HG03571 (cell line): ENCODE measurements at regions not wholly inside any gene's neighbourhood (a gene's known extent, or its start where the extent isn't known, plus 50 kb on each side); places are given as distances from the start of the nearest gene placed in this dataset.

Experiments
- ATAC-seq: cut with Tn5 transposase; IDR thresholded peaks from one replicate; pipeline ENCODE4 v1.9.1; 2021; ENCODE audit not compliant: unreplicated experiment

DNA sequence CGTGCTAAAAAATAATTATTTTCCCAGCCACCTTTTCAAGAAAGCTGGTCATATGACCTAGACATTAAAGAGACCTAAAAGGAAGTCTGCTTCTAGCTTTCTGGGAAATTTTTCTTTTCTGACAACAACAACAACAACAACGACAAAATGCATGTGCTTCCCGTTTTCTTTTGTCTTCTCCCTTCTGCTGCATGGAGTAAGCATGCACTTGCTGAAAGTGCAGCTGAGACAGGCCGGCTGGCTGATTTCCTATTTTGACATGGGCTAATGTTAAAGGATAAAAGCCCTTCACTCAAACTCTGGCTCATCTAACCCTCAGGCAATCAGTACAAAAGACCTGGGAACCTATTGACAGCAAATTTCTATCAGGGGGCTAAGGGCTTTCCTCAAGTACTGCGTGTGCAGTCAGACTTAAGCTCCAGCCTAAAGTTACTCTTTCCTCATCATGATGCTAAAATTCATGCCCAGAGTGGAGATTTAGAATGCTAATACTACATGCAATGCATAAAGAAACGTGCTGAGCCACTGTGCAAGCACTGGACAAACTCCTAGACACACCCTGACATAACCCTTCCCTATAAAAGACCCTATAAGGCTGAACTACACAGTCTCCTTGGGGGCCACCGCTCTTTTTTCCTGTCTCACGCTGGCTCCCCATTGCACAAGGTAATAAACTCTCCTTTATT, 811.1 kb downstream of the UQCRFS1 start:
- ATAC-seq = no peak

- ATAC-seq = no peak
Observed at GRCh38 chr19:28400953-28401671, 811.8 kb downstream of the UQCRFS1 start.

- no peak for ATAC-seq
Observed at GRCh38 chr19:28399187-28399586, 813.8 kb downstream of the UQCRFS1 start.

DNA sequence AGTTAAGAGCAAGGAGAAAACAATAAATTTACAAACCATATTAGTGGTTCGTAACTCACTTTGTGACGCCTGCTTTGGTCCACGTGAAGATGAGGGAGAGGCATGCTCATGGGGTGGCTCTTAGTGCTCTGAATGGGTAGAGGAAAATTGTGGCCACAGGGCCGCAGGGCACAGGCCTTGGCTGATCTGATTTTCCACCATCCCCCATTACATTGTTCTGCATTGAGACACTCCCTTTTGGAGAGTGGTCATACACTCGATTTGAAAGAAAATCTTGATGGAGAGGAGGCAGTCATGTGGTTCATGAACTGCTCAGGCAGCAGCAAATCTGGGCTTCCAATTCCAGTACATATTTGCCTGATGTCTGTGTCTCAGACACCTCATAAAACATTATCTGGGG, 815.2 kb downstream of the UQCRFS1 start:
- ATAC-seq = no peak

- ATAC-seq = no peak
Observed at GRCh38 chr19:28397306-28397705, 815.6 kb downstream of the UQCRFS1 start.

DNA sequence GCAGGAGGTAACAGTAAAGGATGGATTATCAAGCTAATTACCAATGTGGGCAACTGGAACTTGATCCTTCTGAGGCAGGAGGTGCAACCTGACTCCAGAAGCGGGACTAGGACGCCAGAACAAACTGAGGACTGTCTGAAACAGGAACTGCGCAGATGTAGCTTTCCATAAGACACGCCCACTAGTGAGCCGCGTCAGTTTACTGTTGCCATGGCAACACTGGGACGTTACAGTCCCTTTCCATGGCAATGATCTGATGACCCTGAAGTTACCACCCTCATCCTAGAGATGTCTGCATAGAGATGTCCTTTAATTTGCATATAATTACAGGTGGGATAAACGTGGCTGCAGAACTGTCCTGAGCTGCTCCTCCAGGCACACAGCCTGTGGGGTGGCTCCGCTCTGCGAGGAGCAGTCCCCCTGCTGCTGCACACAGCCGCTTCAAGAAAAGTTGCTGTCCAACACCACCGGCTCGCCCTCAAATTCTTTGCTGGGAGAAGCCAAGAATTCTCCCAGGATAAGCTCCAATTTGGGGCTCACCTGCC, 816.6 kb downstream of the UQCRFS1 start:
- no peak for ATAC-seq

DNA sequence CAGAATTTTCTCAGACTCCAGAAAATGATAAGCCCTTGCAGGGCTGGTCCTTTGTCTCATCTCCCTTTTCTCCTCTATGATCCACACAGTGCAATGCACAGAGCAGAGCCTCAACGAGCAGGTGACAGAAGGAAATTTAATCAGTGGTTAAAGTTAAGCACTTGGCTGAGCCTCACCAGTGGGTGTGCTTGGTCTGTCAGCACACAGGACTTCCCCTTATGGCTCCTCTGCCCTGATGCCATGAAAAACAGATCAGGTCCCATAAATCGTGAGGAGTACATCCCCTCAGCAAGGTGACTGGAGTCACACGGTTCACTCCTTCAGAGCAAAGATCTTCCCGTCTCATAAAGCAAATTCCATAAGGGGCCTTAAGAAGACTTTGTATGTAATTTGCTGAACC, 818.2 kb downstream of the UQCRFS1 start:
- no peak for ATAC-seq

DNA sequence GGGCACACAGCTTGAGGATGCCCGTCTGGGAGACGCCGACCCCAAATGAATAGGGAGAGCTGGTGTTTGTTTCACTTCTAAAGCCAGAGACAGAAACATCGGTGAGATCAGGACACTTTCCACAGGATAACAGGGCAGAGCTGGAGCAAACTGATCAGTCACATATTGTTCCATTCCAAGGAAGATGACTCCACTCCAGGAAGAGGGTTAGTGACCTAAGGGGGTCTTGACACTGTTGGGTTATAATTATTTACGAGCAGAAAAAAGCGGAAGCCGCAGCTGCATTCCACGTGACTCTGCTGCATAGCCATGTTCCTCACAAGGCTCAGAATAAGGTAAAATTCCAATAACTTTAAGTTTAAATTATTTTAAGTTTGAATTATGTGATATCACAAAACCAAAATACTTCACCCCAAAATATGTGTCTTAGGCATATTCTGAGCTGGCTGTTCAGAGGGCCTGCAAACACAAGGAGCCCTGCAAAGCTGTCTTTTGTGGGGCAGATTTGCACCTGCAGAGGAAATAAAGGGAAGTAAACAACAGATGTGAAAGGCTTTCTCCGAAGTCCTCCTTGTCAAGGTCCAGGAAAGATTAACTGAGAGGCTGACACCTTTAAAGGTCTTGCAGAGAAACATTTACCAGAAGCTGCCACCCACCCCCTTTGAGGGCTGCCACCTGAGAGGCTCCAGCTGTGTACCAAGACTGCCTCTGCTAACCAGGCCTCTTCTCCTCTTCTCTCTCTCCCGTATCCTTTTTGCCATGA, 819.2 kb downstream of the UQCRFS1 start:
- ATAC-seq = no peak

GRCh38 chr19:28388988-28389387, 824.0 kb downstream of the UQCRFS1 start:
- ATAC-seq = no peak

DNA sequence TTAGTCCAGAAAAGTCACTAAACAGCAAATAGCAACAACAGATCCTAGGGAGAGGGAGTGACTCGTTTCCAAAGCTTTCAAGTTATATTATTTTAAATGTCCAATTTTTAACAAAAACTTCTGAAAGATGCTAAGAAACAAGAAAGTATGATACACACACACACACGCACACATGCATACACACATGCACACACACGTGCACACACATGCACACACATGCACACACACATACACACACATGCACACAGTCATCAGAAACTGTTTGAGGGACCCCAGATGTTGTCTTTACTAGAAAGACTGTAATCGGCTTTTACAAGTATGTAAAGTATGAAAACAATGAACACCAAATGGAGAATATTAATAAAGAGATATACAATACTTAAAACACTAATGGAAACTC, 825.4 kb downstream of the UQCRFS1 start:
- ATAC-seq = no peak

DNA sequence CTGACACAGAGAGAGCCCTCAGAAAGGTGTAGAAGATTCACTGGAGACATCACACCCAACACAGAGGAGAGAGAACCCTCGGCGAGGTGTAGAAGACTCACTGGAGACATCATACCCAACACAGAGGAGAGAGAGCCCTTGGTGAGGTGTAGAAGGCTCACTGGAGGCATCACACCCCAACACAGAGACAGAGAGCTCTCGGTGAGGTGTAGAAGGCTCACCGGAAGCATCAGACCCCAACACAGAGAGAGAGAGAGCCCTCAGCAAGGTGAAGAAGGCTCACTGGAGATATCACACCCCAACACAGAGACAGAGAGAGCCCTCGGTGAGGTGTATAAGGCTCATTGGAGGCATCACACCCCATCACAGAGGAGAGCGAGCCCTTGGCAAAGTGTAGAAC, 826.5 kb downstream of the UQCRFS1 start:
- ATAC-seq = no peak

GRCh38 chr19:28386066-28386465, 826.9 kb downstream of the UQCRFS1 start:
- no peak for ATAC-seq

DNA sequence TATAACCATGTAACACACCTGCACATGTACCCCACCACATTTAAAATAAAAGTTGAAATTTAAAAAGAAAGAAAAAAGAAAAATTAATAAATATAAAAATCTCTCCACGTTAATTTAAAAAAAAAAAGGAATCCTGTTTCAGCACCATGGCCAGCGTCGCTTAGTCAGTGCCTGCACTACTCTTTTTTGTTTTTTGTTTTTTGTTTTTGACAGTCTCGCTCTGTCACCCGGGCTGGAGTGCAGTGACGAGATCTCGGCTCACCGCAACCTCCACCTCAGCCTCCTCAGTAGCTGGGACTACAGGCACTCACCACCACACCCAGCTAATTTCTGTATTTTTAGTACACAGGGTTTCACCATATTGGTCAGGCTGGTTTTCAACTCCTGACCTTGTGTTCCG, 835.9 kb downstream of the UQCRFS1 start:
- ATAC-seq = no peak

- no peak for ATAC-seq
Observed at GRCh38 chr19:28374971-28375370, 838.0 kb downstream of the UQCRFS1 start.

DNA sequence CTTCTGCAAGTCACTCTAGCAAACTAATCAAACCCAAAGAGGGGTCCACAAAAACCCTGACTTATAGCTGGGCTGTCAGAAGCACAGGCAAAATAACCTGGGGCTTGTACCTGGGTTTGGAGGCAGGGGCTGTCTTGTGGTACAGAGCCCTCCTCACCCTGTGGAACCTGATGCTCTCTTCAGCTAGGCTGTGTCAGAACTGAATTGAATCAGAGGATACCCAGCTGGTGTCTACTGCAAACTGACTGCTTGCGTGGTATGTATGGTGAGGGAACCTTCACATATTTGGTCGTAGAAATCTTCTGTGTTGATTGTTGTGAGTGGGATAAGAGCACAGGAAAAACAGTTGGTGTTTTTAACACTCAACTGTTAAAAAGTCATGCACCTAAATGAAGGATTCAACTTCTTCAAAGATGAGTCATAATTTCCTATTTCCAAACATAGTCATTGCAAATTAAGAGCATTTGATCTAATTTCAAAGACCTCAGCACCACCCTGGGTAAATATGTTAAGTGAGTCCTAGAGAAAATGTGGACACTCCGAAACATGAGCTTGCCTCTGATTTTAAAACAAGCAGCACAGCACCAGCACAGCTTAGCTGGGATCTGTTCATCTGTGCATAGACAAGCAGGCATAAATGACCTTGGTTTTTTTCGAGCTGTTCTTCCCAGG, 840.2 kb downstream of the UQCRFS1 start:
- ATAC-seq = no peak

DNA sequence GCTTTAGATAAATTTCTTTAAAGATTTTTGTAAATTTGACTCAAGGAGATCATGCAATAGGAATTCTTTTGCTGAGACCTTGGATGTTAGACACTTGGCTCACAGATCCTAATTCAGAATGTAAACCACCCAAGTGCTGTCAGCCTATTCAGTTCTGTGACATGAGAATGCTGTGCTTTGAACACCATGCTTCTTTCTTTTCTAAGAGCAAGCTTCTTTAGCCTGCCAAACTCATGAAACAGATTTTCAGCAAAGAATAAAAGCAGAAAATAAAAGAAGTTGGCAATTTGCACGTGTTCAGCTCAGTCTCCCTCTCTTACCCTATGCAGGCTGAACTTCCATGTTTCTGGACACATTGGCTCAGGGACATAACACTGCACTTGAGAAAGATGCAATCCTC, 845.8 kb downstream of the UQCRFS1 start:
- no peak for ATAC-seq

GRCh38 chr19:28363254-28363653, 849.7 kb downstream of the UQCRFS1 start:
- no peak for ATAC-seq

GRCh38 chr19:28359431-28360414, 853.2 kb downstream of the UQCRFS1 start:
- no peak for ATAC-seq

DNA sequence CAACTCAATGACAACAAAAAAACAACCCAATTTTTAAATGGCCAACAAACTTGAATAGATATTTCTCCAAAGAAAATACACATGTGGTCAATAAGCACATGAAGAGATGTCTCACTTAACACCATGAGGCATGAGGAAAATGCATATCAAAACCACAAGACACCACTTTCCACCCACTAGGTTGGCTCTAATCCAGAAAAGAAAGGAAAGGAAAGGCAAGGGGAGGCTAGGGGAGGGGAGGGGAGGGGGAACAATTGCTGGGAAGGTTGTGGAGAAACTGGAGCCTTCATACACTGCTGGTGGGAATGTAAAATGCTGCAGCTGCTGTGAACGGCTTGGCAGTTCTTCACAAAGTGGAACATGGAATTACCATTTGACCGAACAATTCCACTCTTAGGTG, 854.3 kb downstream of the UQCRFS1 start:
- ATAC-seq = no peak

GRCh38 chr19:28351761-28352160, 861.2 kb downstream of the UQCRFS1 start:
- ATAC-seq = no peak
